Retinal pigment epithelial cell (primary cell): ENCODE measurements at regions not wholly inside any gene's neighbourhood (a gene's known extent, or its start where the extent isn't known, plus 50 kb on each side); places are given as distances from the start of the nearest gene placed in this dataset.
"Not testable (repeated sequence)": the region's sequence is repeated elsewhere in the genome, so short reads cannot be mapped to it uniquely, and the experiment has no call there.

Experiments
- DNase-seq: peaks from one replicate; pipeline ENCODE4 v3.0.0-alpha.2; 2010; ENCODE audit warnings: low read depth
- H3K4me3 ChIP-seq: 2 replicates; pipeline ENCODE4 v1.5.1; 2011; ENCODE audit warnings: mild to moderate bottlenecking, low read length, control low read depth, moderate library complexity
- CTCF ChIP-seq: conservative IDR thresholded peaks from 2 replicates; pipeline ENCODE4 v1.5.1; 2011; ENCODE audit warnings: low read depth, low read length, control low read depth, inconsistent platforms

- no peak for TF ChIP-seq CTCF
Measured at GRCh38 chr11:42857344-42857743, 454.5 kb upstream of the API5 start.

GRCh38 chr11:42870480-42870879 is 441.3 kb upstream of the API5 start:
- no peak overlapping the region for H3K4me3 ChIP-seq
- DNase-seq = no peak
- no peak for TF ChIP-seq CTCF

More at GRCh38 chr11:42857344-42857743, 454.5 kb upstream of the API5 start:
- no peak overlapping the region for H3K4me3 ChIP-seq
- DNase-seq = no peak

GRCh38 chr11:42873800-42874405 is 437.9 kb upstream of the API5 start:
- DNase-seq, H3K4me3 ChIP-seq: not testable (repeated sequence)

GRCh38 chr11:42881335-42881734 is 430.5 kb upstream of the API5 start:
- not testable (repeated sequence) for H3K4me3 ChIP-seq, DNase-seq

- no peak for DNase-seq
- TF ChIP-seq CTCF = no peak
Measured at GRCh38 chr11:42890773-42891172, 421.0 kb upstream of the API5 start.

GRCh38 chr11:42901084-42901483 is 410.7 kb upstream of the API5 start:
- no peak overlapping the region for H3K4me3 ChIP-seq
- no peak for DNase-seq
- no peak for TF ChIP-seq CTCF

More at GRCh38 chr11:42890773-42891172, 421.0 kb upstream of the API5 start:
- no peak overlapping the region for H3K4me3 ChIP-seq

GRCh38 chr11:42906226-42906625 is 405.6 kb upstream of the API5 start:
- TF ChIP-seq CTCF = no peak
- H3K4me3 ChIP-seq = no peak overlapping the region
- DNase-seq = no peak

GRCh38 chr11:42913731-42914130 is 398.1 kb upstream of the API5 start:
- H3K4me3 ChIP-seq = no peak overlapping the region
- no peak for DNase-seq
- no peak for TF ChIP-seq CTCF
